ENCODE measurements at regions not wholly inside any gene's neighbourhood (a gene's known extent, or its start where the extent isn't known, plus 50 kb on each side); places are given as distances from the start of the nearest gene placed in this dataset.
"Not testable (repeated sequence)": the region's sequence is repeated elsewhere in the genome, so short reads cannot be mapped to it uniquely, and the experiment has no call there.

- DNase-seq: no peak
These were observed 53.1 kb upstream of the STK39 start for GRCh38 chr2:168300460-168300859.

- DNase-seq: no peak
These were observed 56.8 kb upstream of the STK39 start for GRCh38 chr2:168304024-168304681.

- no peak for DNase-seq
These were observed 60.0 kb upstream of the STK39 start for GRCh38 chr2:168307379-168307778.

- no peak for DNase-seq
These were observed 63.2 kb upstream of the STK39 start for GRCh38 chr2:168310580-168310979.

GRCh38 chr2:168311261-168311910 lies 64.0 kb upstream of the STK39 start:
- no peak for DNase-seq

- DNase-seq: no peak
These were observed 64.8 kb upstream of the STK39 start for GRCh38 chr2:168312036-168312822.

- no peak for DNase-seq
These were observed 66.8 kb upstream of the STK39 start for GRCh38 chr2:168314236-168314635.

GRCh38 chr2:168315331-168316072 lies 68.1 kb upstream of the STK39 start:
- no peak for DNase-seq

GRCh38 chr2:168316073-168316440 lies 68.7 kb upstream of the STK39 start:
- DNase-seq: no peak

GRCh38 chr2:168317282-168317681 lies 69.9 kb upstream of the STK39 start:
- no peak for DNase-seq

GRCh38 chr2:168320267-168320666 lies 72.9 kb upstream of the STK39 start:
- no peak for DNase-seq

- DNase-seq: no peak
These were observed 75.1 kb upstream of the STK39 start for GRCh38 chr2:168322325-168323007.

- DNase-seq: peak; percentile 19
These were observed 76.2 kb upstream of the STK39 start for GRCh38 chr2:168323529-168324021.

- no peak for DNase-seq
These were observed 79.2 kb upstream of the STK39 start for GRCh38 chr2:168326572-168326971.

GRCh38 chr2:168327328-168327727 lies 79.9 kb upstream of the STK39 start:
- DNase-seq: no peak

GRCh38 chr2:168328421-168328820 lies 81.0 kb upstream of the STK39 start:
- DNase-seq: no peak

GRCh38 chr2:168330624-168331423 lies 83.4 kb upstream of the STK39 start:
- DNase-seq: no peak

- not testable (repeated sequence) for DNase-seq
These were observed 87.9 kb upstream of the STK39 start for GRCh38 chr2:168335254-168335653.

- no peak for DNase-seq
These were observed 89.5 kb upstream of the STK39 start for GRCh38 chr2:168336786-168337388.

GRCh38 chr2:168338292-168338691 lies 90.9 kb upstream of the STK39 start:
- no peak for DNase-seq

GRCh38 chr2:168338803-168339437 lies 91.5 kb upstream of the STK39 start:
- DNase-seq: no peak

Data from NCI-H187 treated with DMSO at 0.1 percent for 48 hours (cell line).